K562 (cell line): ENCODE measurements at regions not wholly inside any gene's neighbourhood (a gene's known extent, or its start where the extent isn't known, plus 50 kb on each side); places are given as distances from the start of the nearest gene placed in this dataset.

Experiments
- ATAC-seq: fragments of 200-7000 bp; cut with Tn5 transposase; 3 replicates; pipeline ENCODE4 v1.9.1; 2020; ENCODE audit warnings: moderate library complexity
- BruUV-seq: library from RNA; stranded (reverse); fragments of 400-500 nt; replicated peaks from 2 replicates; lab custom pipeline; 2021; lab: Mats Ljungman, UMichigan
- CTCF ChIA-PET: fragments of 300-600 bp; formaldehyde crosslinking; extraction: SDS; loops from one replicate; lab custom pipeline; 2021; ENCODE audit warnings: low intra/inter-chr PET ratio; lab: Yijun Ruan, JAX
- POLR2A ChIA-PET: fragments of 300-600, 350-650 bp; sonication (Branson Sonifier 250); formaldehyde crosslinking; extraction: SDS; loops from one replicate; lab custom pipeline; 2021; ENCODE audit warnings: antibody characterized with exemption, inconsistent platforms; lab: Yijun Ruan, JAX
- DNase-seq, 4 experiments: peaks; one replicate each; pipeline versions ENCODE4 v3.0.0 to v3.0.0-alpha.2; 2011 to 2018; ENCODE audit warnings: low spot score in 3 of 4, mixed read lengths in 3 of 4; ENCODE audit errors: extremely low read depth in 1 of 4
- FAIRE-seq: peaks from 2 replicates; lab custom pipeline; 2011; peaks lifted over from hg19 to GRCh38; lab: Jason Lieb, UNC
- H2AFZ ChIP-seq: 2 replicates; pipeline ENCODE4 v1.6.0; 2011; ENCODE audit warnings: low read depth, low read length, control low read depth, inconsistent platforms
- H3K27ac ChIP-seq: fragments of 200-600 bp; 3 replicates; pipeline ENCODE4 v1.8.0; 2011; ENCODE audit warnings: low read depth, mild to moderate bottlenecking, control low read depth, inconsistent platforms, low read length, moderate library complexity, mixed read lengths; ENCODE audit errors: extremely low read depth
- H3K27me3 ChIP-seq, 2 experiments: fragments of 300-600 bp in 1 of 2; 2 replicates in 1 of 2; 3 replicates in 1 of 2; pipeline versions ENCODE4 v1.6.0 to v1.8.0; 2011; ENCODE audit warnings: inconsistent platforms in 2 of 2, low read length in 2 of 2, mild to moderate bottlenecking in 1 of 2, mixed read lengths in 1 of 2, moderate library complexity in 1 of 2; ENCODE audit not compliant: control insufficient read depth in 2 of 2, insufficient read depth in 2 of 2
- H3K36me3 ChIP-seq: fragments of 300-600 bp; 3 replicates; pipeline ENCODE4 v1.8.0; 2011; ENCODE audit warnings: mild to moderate bottlenecking, low read length, inconsistent platforms; ENCODE audit not compliant: control insufficient read depth, insufficient read depth
- H3K4me1 ChIP-seq, 2 experiments: fragments of 200-600 bp in 1 of 2; replicated peaks in 1 of 2; 2 replicates in 1 of 2; 3 replicates in 1 of 2; pipeline versions ENCODE4 v1.5.1 to v1.8.0; 2011; ENCODE audit warnings: inconsistent platforms in 2 of 2, low read length in 2 of 2, mild to moderate bottlenecking in 1 of 2, mixed read lengths in 1 of 2, moderate library complexity in 1 of 2; ENCODE audit not compliant: control insufficient read depth in 2 of 2, insufficient read depth in 2 of 2
- H3K4me2 ChIP-seq: 2 replicates; pipeline ENCODE4 v1.6.1; 2011; ENCODE audit warnings: low read length, control low read depth, inconsistent platforms, mixed read lengths; ENCODE audit not compliant: insufficient read depth
- H3K4me3 ChIP-seq: fragments of 200-600 bp; sonication (generic), shearing (Covaris generic); 2 replicates; pipeline ENCODE4 v1.5.1; 2016; ENCODE audit warnings: control low read depth, inconsistent platforms
- H3K79me2 ChIP-seq: fragments of 200-600 bp; 3 replicates; pipeline ENCODE4 v1.8.0; 2011; ENCODE audit warnings: low read length, inconsistent platforms; ENCODE audit not compliant: control insufficient read depth, insufficient read depth
- H3K9ac ChIP-seq, 2 experiments: 2 replicates each; pipeline versions ENCODE4 v1.6.0 to v1.6.1; 2011; ENCODE audit warnings: low read depth in 2 of 2, low read length in 2 of 2, control low read depth in 1 of 2, inconsistent platforms in 1 of 2, mild to moderate bottlenecking in 1 of 2, mixed read lengths in 1 of 2; ENCODE audit not compliant: insufficient read depth in 1 of 2
- H3K9me1 ChIP-seq: one replicate; pipeline ENCODE4 v1.6.0; 2011; ENCODE audit warnings: inconsistent platforms, mild to moderate bottlenecking, low read length, moderate library complexity; ENCODE audit not compliant: control insufficient read depth, insufficient read depth
- H3K9me3 ChIP-seq: replicated peaks from 2 replicates; pipeline ENCODE4 v1.5.1; 2011; ENCODE audit warnings: low read depth, low read length, inconsistent platforms; ENCODE audit not compliant: control insufficient read depth, insufficient read depth
- H4K20me1 ChIP-seq: replicated peaks from 2 replicates; pipeline ENCODE4 v1.6.1; 2011; ENCODE audit warnings: low read length, inconsistent platforms, mixed read lengths; ENCODE audit not compliant: control insufficient read depth, insufficient read depth
- CC2D1A ChIP-seq: fragments of 450-650 bp; IDR thresholded peaks from 2 replicates; pipeline ENCODE4 v1.6.1; 2017; ENCODE audit warnings: mild to moderate bottlenecking
- DEAF1 ChIP-seq: fragments of 450-650 bp; formaldehyde crosslinking; IDR thresholded peaks from 2 replicates; pipeline ENCODE4 v1.4.0; 2020; ENCODE audit warnings: mild to moderate bottlenecking, moderate library complexity
- HNRNPH1 ChIP-seq: fragments of 200-400 bp; formaldehyde crosslinking; optimal IDR thresholded peaks from 2 replicates; pipeline ENCODE3; 2017; ENCODE audit warnings: low read depth, mild to moderate bottlenecking, low read length, moderate library complexity
- KLF1 ChIP-seq: fragments of 450-650 bp; IDR thresholded peaks from 2 replicates; pipeline ENCODE4 v1.6.1; 2016; ENCODE audit warnings: missing genetic modification characterization, missing compliant biosample characterization
- NCOA4 ChIP-seq: fragments of 450-650 bp; IDR thresholded peaks from 2 replicates; pipeline ENCODE4 v1.6.1; 2018; ENCODE audit warnings: mild to moderate bottlenecking; ENCODE audit not compliant: partially characterized antibody
- TGIF2 ChIP-seq: sonication (generic); formaldehyde crosslinking; IDR thresholded peaks from 2 replicates; pipeline ENCODE4 v1.8.1; 2022; ENCODE audit warnings: mild to moderate bottlenecking, missing genetic modification reagents, moderate library complexity
- WGBS: fragments of 100-300 bp; shearing (Covaris generic); methylation state at CpG from one replicate; pipeline ENCODE4 v1.1.6; 2016; ENCODE audit warnings: low coverage, mixed read lengths; ENCODE audit not compliant: insufficient coverage; ENCODE audit errors: missing lambda C conversion rate; 5-methylcytosine and 5-hydroxymethylcytosine counted together
- in situ Hi-C: fragments of 300-500 bp; cut with MboI; formaldehyde crosslinking; loops from 4 replicates; pipeline ENCODE4 v1.15.0; 2018; ENCODE audit warnings: inconsistent platforms, mixed read lengths
- intact Hi-C: fragments of 100-400 bp; cut with micrococcal nuclease; formaldehyde crosslinking; loops from 2 replicates; pipeline ENCODE4 v1.14.2; 2022

DNA sequence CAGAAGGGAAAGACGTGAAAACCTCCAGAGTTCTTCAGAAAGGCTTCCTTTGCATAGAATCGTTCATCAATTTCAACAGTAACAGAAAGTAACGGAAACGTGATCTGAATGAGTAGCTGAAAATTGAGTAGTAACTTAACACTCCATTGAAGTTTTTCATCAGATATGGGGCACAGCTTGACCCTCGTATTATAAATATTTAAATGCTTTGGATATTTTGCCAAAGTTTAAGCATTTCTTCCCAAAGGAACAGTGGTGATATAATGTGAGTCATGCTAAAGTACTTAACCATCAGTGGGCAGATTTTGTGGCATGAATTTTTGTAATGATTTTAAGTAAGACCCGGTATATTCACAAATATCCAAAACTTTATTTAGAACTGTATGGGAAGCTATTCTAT is 67.4 kb upstream of the ADAMTS19 start:
- Histone ChIP-seq H3K4me2 (no peak overlapping the region), H3K27me3 (no peaks in the 10 kb centered on the region), H3K4me1 (no peaks in the 10 kb centered on the region), H3K36me3 (no peaks in the 10 kb centered on the region), H3K9me1 (no peaks in the 10 kb centered on the region), H3K79me2 (no peaks in the 10 kb centered on the region), H3K4me3 (no peak overlapping the region), H3K9me3 (no peaks in the 10 kb centered on the region), H2AFZ (no peak overlapping the region), H3K27ac (no peak overlapping the region), H3K9ac (no peak overlapping the region), H4K20me1 (no peaks in the 10 kb centered on the region)
- no TSS peak for BruUV-seq
- TF ChIP-seq TGIF2 (no peak), KLF1 (tag) (no peak), NCOA4 (no peak), HNRNPH1 (no peak), DEAF1 (no peak), CC2D1A (no peak)
- CTCF ChIA-PET: no interaction called here
- intact Hi-C loops: no loop called here
- in situ Hi-C loops: no loop called here
- ATAC-seq (no peak), DNase-seq (no peak), FAIRE-seq (no peak)
- POLR2A ChIA-PET: interaction anchor here (0.8 kb wide), 1 partner anchor 28 kb away, joined by 3 read pairs; no protein-coding TSS in a partner anchor
- WGBS: 0% methylated on average over 6 of the region's 6 CpGs
